ENCODE measurements at regions not wholly inside any gene's neighbourhood (a gene's known extent, or its start where the extent isn't known, plus 50 kb on each side); places are given as distances from the start of the nearest gene placed in this dataset.

DNA sequence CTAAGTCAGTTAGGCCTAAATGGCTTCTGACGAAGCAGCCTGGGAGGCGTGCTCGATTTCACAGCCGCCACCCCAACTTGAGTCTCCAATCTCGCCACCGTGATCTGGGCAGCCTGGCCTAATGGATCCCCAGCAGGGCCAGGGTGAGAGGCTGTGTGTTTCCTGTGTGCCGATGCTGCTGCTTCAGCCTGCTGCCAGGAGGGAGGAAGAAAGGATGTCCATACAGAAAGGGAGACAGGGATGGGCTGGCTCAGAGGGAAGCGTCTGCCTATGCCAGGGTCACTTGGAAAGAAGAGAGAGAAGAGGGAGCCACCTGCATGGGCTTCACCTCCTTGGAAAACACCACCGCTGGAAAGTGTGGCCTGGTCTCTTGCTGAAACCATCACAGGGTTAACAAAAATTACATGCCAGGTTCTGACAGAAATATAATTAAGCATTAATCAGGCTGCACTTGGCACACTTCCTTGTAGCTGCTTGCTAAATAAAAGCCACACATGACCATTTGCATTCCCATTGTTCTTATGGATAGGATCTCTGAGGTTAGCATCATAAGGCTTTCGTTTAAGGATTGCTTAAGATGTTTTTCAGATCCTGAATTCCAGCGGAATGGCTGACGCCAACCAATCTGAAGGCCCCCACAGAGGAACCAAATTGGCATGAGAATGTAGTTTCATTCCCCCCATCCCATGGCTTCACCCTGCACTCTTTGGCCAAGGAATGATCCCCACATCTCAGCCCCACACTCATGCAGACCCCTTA, 108.8 kb upstream of the SLC1A4 start:
- intact Hi-C loops (cut with micrococcal nuclease): no loop called here
- ChIA-PET POLR2A (no interaction called here), CTCF (no interaction called here)
- H2AFZ ChIP-seq (ENCODE audit: low read depth, low read length): no peak overlapping the region
- H4K20me1 ChIP-seq (replicated peaks; ENCODE audit: control insufficient read depth, extremely low read depth, insufficient read depth, low read length): no peaks in the 10 kb centered on the region
- peaks cover 0 to 2% of the 10 kb centered on the region in 2 experiments for H3K27me3 ChIP-seq (ENCODE audit: control insufficient read depth in 2 of 2, insufficient read depth in 2 of 2, low read length in 2 of 2)
- H3K4me1 ChIP-seq (ENCODE audit: control insufficient read depth, extremely low read depth, insufficient read depth, low read length): peaks cover 7% of the 10 kb centered on the region
- no peak overlapping the region for H3K4me3 ChIP-seq (replicated peaks in 1 of 3; ENCODE audit: insufficient read depth in 1 of 3, low read depth in 1 of 3, low read length in 3 of 3)
- BruUV-seq (replicated peaks): no TSS peak
- H3K9me3 ChIP-seq (replicated peaks; ENCODE audit: control insufficient read depth, insufficient read depth, low read length): no peaks in the 10 kb centered on the region
- no peaks in the 10 kb centered on the region for H3K79me2 ChIP-seq (ENCODE audit: control insufficient read depth, insufficient read depth, low read length)
- no peak overlapping the region for H3K27ac ChIP-seq (ENCODE audit: insufficient read depth, low read depth, low read length)
- H3K4me2 ChIP-seq (ENCODE audit: insufficient read depth, low read length): no peak overlapping the region
- TF ChIP-seq EZH2 (IDR thresholded peaks at IDR 0.05; ENCODE audit: borderline replicate concordance, low read depth, low read length, severe bottlenecking) (no peak), MYC (IDR thresholded peaks at IDR 0.05; ENCODE audit: low read depth, low read length) (no peak), FOS (IDR thresholded peaks at IDR 0.05; ENCODE audit: borderline replicate concordance, insufficient read depth, low read length) (no peak), POLR2AphosphoS5 (IDR thresholded peaks at IDR 0.05; ENCODE audit: insufficient read depth, low read depth, low read length) (no peak), JUN (IDR thresholded peaks at IDR 0.05; ENCODE audit: borderline replicate concordance, insufficient read depth, insufficient read length, low read depth) (no peak), POLR2A (IDR thresholded peaks at IDR 0.05; ENCODE audit: low read depth, low read length) (no peak), MAX (IDR thresholded peaks at IDR 0.05; ENCODE audit: insufficient read depth, insufficient read length) (no peak)
- TF ChIP-seq, protein P1, sequence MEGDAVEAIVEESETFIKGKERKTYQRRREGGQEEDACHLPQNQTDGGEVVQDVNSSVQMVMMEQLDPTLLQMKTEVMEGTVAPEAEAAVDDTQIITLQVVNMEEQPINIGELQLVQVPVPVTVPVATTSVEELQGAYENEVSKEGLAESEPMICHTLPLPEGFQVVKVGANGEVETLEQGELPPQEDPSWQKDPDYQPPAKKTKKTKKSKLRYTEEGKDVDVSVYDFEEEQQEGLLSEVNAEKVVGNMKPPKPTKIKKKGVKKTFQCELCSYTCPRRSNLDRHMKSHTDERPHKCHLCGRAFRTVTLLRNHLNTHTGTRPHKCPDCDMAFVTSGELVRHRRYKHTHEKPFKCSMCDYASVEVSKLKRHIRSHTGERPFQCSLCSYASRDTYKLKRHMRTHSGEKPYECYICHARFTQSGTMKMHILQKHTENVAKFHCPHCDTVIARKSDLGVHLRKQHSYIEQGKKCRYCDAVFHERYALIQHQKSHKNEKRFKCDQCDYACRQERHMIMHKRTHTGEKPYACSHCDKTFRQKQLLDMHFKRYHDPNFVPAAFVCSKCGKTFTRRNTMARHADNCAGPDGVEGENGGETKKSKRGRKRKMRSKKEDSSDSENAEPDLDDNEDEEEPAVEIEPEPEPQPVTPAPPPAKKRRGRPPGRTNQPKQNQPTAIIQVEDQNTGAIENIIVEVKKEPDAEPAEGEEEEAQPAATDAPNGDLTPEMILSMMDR (IDR thresholded peaks at IDR 0.05; ENCODE audit: extremely low read depth in 1 of 2, insufficient read depth in 1 of 2, low read depth in 1 of 2, low read length in 2 of 2): no peak
- FAIRE-seq: no peak
- no peaks in the 10 kb centered on the region for H3K9me1 ChIP-seq (replicated peaks; ENCODE audit: control insufficient read depth, extremely low read depth, insufficient read depth, low read length)
- no peak for DNase-seq (ENCODE audit: low read depth, low spot score)
- H3K9ac ChIP-seq (replicated peaks; ENCODE audit: extremely low read depth, insufficient read depth, low read length): no peak overlapping the region
- dilution Hi-C loops (cut with MboI; ENCODE audit: extremely low pct_ligation_motif_present, low sequenced_read_pairs): no loop called here
- no peaks in the 10 kb centered on the region for H3K36me3 ChIP-seq (ENCODE audit: control insufficient read depth in 2 of 2, extremely low read depth in 1 of 2, insufficient read depth in 2 of 2, low read length in 2 of 2)

Measured in endothelial cell of umbilical vein (primary cell).